Lower leg skin (tissue), 3 donors: ENCODE measurements at regions not wholly inside any gene's neighbourhood (a gene's known extent, or its start where the extent isn't known, plus 50 kb on each side); places are given as distances from the start of the nearest gene placed in this dataset.

Experiments
- POLR2A ChIP-seq, 2 donors: fragments of 450-650 bp; IDR thresholded peaks; one replicate each; pipeline ENCODE4 v1.6.1; 2016 to 2017; ENCODE audit warnings: antibody characterized with exemption in 2 of 2, mild to moderate bottlenecking in 1 of 2, moderate library complexity in 1 of 2
- TF ChIP-seq, protein P1 (sequence below), 3 donors: fragments of 450-650 bp; IDR thresholded peaks; one replicate each; pipeline ENCODE4 v1.5.1; 2016; ENCODE audit warnings: antibody characterized with exemption in 3 of 3, mild to moderate bottlenecking in 3 of 3, moderate library complexity in 2 of 3

DNA sequence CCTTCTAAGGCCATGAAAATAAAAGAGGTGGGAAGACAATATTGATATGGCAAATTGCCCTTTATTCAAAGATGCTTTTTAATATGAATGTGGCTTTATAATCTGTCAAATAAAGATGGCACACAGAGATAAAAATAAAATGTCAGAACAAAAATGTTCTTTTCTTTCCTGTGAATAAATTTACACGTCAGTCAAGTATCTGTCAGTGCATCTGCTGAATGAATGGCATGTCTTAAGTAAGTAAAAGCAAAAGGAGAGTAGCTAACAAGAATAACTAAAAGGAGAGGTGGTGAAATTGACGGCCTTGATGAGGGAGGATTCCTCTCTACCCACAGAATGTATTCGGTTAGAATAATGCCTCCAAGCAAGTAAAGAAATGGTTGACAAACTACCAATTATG lies 1021.7 kb upstream of the GBE1 start:
- TF ChIP-seq, protein P1, sequence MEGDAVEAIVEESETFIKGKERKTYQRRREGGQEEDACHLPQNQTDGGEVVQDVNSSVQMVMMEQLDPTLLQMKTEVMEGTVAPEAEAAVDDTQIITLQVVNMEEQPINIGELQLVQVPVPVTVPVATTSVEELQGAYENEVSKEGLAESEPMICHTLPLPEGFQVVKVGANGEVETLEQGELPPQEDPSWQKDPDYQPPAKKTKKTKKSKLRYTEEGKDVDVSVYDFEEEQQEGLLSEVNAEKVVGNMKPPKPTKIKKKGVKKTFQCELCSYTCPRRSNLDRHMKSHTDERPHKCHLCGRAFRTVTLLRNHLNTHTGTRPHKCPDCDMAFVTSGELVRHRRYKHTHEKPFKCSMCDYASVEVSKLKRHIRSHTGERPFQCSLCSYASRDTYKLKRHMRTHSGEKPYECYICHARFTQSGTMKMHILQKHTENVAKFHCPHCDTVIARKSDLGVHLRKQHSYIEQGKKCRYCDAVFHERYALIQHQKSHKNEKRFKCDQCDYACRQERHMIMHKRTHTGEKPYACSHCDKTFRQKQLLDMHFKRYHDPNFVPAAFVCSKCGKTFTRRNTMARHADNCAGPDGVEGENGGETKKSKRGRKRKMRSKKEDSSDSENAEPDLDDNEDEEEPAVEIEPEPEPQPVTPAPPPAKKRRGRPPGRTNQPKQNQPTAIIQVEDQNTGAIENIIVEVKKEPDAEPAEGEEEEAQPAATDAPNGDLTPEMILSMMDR (IDR thresholded peaks at IDR 0.05), result no peak
- no peak for TF ChIP-seq POLR2A (IDR thresholded peaks at IDR 0.05)
